ENCODE measurements at regions not wholly inside any gene's neighbourhood (a gene's known extent, or its start where the extent isn't known, plus 50 kb on each side); places are given as distances from the start of the nearest gene placed in this dataset.
"Not testable (repeated sequence)": the region's sequence is repeated elsewhere in the genome, so short reads cannot be mapped to it uniquely, and the experiment has no call there.

GRCh38 chr6:51314965-51315364, 496.3 kb downstream of the TFAP2B start:
- POLR2A ChIA-PET, result no interaction called here
- DNase-seq (ENCODE audit: extremely low spot score), result no peak
- CTCF ChIA-PET, result no interaction called here
- TF ChIP-seq NFRKB (IDR thresholded peaks at IDR 0.05) (no peak), ZNF384 (IDR thresholded peaks at IDR 0.05) (no peak), BHLHE40 (IDR thresholded peaks at IDR 0.05; ENCODE audit: borderline replicate concordance) (no peak), SP1 (IDR thresholded peaks at IDR 0.05) (no peak), PKNOX1 (IDR thresholded peaks at IDR 0.05) (no peak)

- TF ChIP-seq SUZ12 (IDR thresholded peaks at IDR 0.05) (no peak), LEF1 (IDR thresholded peaks at IDR 0.05; ENCODE audit: borderline replicate concordance) (no peak), HDGF (IDR thresholded peaks at IDR 0.05; ENCODE audit: borderline replicate concordance) (no peak), SP1 (IDR thresholded peaks at IDR 0.05) (no peak), ELF4 (IDR thresholded peaks at IDR 0.05) (no peak), FOXA1 (IDR thresholded peaks at IDR 0.05) (no peak), CTBP1 (IDR thresholded peaks at IDR 0.05; ENCODE audit: borderline replicate concordance) (no peak), FOXK2 (IDR thresholded peaks at IDR 0.05) (no peak), ARNT (IDR thresholded peaks at IDR 0.05) (no peak), TARDBP (IDR thresholded peaks at IDR 0.05) (no peak), PKNOX1 (IDR thresholded peaks at IDR 0.05) (no peak), BHLHE40 (IDR thresholded peaks at IDR 0.05; ENCODE audit: borderline replicate concordance) (no peak), FOXM1 (IDR thresholded peaks at IDR 0.05; ENCODE audit: borderline replicate concordance) (no peak), ZNF384 (IDR thresholded peaks at IDR 0.05) (no peak), NFRKB (IDR thresholded peaks at IDR 0.05) (no peak), L3MBTL2 (conservative IDR thresholded peaks at IDR 0.05) (no peak)
- ChIA-PET POLR2A (no interaction called here), CTCF (no interaction called here)
- no peak for DNase-seq (ENCODE audit: extremely low spot score)
Observed at GRCh38 chr6:51318674-51319073, 500.0 kb downstream of the TFAP2B start.

- CTCF ChIA-PET; DNase-seq (ENCODE audit: extremely low spot score); POLR2A ChIA-PET: not testable (repeated sequence)
Observed at GRCh38 chr6:51321477-51321876, 502.8 kb downstream of the TFAP2B start.

- TF ChIP-seq ARNT (IDR thresholded peaks at IDR 0.05) (no peak), LEF1 (IDR thresholded peaks at IDR 0.05; ENCODE audit: borderline replicate concordance) (no peak), HDGF (IDR thresholded peaks at IDR 0.05; ENCODE audit: borderline replicate concordance) (no peak), CTBP1 (IDR thresholded peaks at IDR 0.05; ENCODE audit: borderline replicate concordance) (no peak), SP1 (IDR thresholded peaks at IDR 0.05) (no peak), FOXK2 (IDR thresholded peaks at IDR 0.05) (no peak), SUZ12 (IDR thresholded peaks at IDR 0.05) (no peak), ELF4 (IDR thresholded peaks at IDR 0.05) (no peak), NFRKB (IDR thresholded peaks at IDR 0.05) (no peak), BHLHE40 (IDR thresholded peaks at IDR 0.05; ENCODE audit: borderline replicate concordance) (no peak), L3MBTL2 (conservative IDR thresholded peaks at IDR 0.05) (no peak)
- ChIA-PET POLR2A (no interaction called here), CTCF (no interaction called here)
- DNase-seq (ENCODE audit: extremely low spot score), result no peak
Observed at GRCh38 chr6:51322505-51322904, 503.8 kb downstream of the TFAP2B start.

GRCh38 chr6:51323056-51323455, 504.4 kb downstream of the TFAP2B start:
- no peak for DNase-seq (ENCODE audit: extremely low spot score)
- no peak for TF ChIP-seq FOXA1 (IDR thresholded peaks at IDR 0.05)
- TF ChIP-seq TARDBP (IDR thresholded peaks at IDR 0.05), result no peak
- no peak for TF ChIP-seq ARNT (IDR thresholded peaks at IDR 0.05)
- no peak for TF ChIP-seq CTBP1 (IDR thresholded peaks at IDR 0.05; ENCODE audit: borderline replicate concordance)
- TF ChIP-seq SP1 (IDR thresholded peaks at IDR 0.05), result no peak
- TF ChIP-seq FOXK2 (IDR thresholded peaks at IDR 0.05), result no peak
- TF ChIP-seq PKNOX1 (IDR thresholded peaks at IDR 0.05), result no peak
- no peak for TF ChIP-seq SUZ12 (IDR thresholded peaks at IDR 0.05)
- POLR2A ChIA-PET, result no interaction called here
- CTCF ChIA-PET, result no interaction called here

GRCh38 chr6:51330971-51331370, 512.3 kb downstream of the TFAP2B start:
- DNase-seq (ENCODE audit: extremely low spot score), result no peak
- TF ChIP-seq SUZ12 (IDR thresholded peaks at IDR 0.05) (no peak), NFRKB (IDR thresholded peaks at IDR 0.05) (no peak), CTBP1 (IDR thresholded peaks at IDR 0.05; ENCODE audit: borderline replicate concordance) (no peak), SP1 (IDR thresholded peaks at IDR 0.05) (no peak), LEF1 (IDR thresholded peaks at IDR 0.05; ENCODE audit: borderline replicate concordance) (no peak), BHLHE40 (IDR thresholded peaks at IDR 0.05; ENCODE audit: borderline replicate concordance) (no peak), PKNOX1 (IDR thresholded peaks at IDR 0.05) (no peak)
- ChIA-PET POLR2A (no interaction called here), CTCF (no interaction called here)

GRCh38 chr6:51335543-51335942, 516.9 kb downstream of the TFAP2B start:
- TF ChIP-seq HDGF (IDR thresholded peaks at IDR 0.05; ENCODE audit: borderline replicate concordance) (no peak), PKNOX1 (IDR thresholded peaks at IDR 0.05) (no peak)
- ChIA-PET POLR2A (no interaction called here), CTCF (no interaction called here)
- no peak for DNase-seq (ENCODE audit: extremely low spot score)
